ENCODE measurements at regions not wholly inside any gene's neighbourhood (a gene's known extent, or its start where the extent isn't known, plus 50 kb on each side); places are given as distances from the start of the nearest gene placed in this dataset.

- TF ChIP-seq CTCF (IDR thresholded peaks at IDR 0.05) (no peak), POLR2A (IDR thresholded peaks at IDR 0.05) (no peak)
Measured at GRCh38 chr1:239560921-239561320, 174.6 kb downstream of the CHRM3 start.
